A172 (cell line): ENCODE measurements at regions not wholly inside any gene's neighbourhood (a gene's known extent, or its start where the extent isn't known, plus 50 kb on each side); places are given as distances from the start of the nearest gene placed in this dataset.

Experiments used
- DNase-seq: peaks from one replicate; pipeline ENCODE4 v3.0.0-alpha.2; 2015; ENCODE audit warnings: low spot score

DNA sequence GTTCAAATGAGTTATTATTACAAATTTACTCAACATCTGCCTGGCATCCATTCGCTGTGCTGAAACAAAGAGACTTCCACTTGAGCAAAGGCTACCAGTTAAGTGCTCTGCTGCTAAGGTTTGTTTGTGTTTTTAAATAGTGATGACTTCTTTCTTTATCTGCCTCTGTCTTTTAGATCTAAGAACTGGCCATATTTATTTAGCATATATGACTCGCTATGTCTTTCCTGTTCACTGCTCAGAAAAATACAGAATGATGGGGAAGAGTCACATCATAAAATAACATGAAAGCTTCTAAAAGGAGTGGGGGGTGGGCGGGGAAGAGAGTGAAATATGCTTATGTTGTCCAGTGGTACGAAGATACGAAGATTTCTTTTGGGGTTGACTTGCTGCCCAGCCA lies 322.2 kb downstream of the GPAT3 start:
- peak; percentile 3 for DNase-seq

DNA sequence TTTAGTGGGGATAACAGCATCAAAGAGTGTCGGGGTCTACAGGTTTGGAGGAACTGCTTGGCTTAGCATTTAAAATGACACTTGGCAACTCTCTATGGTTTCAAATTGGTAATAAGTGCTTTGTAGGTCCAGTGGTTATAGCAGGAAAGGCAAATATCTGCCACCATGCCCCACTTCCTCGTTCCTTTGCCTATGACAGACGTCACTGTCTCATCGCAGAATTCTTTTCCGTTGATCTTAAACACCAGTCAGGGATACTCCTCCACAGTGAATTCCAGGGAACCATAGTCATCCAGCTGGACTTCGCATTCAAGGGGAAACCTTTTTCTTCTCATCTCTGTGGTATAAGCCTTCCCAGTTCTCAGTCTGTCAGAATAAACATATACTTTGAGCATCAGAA lies 319.1 kb downstream of the GPAT3 start:
- peak; percentile 90 for DNase-seq

DNA sequence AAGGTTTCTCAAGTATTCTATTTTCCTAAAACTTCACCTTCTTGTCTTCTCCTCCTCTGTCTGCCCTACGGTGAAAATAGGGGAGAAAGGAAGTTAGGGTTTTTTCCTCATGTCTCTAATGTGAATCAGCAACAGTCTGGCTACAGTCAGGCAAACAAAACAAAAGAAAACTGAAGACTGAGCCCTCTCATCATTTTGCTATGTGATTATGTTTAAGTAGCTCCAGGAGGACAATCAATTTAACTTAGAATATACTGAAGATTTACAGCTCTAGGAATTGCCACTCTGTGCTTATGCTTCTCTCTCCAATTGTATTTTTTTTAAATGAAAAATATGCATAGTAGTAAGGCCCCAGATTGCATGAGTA lies 316.2 kb downstream of the GPAT3 start:
- DNase-seq = peak; percentile 61

GRCh38 chr4:83851261-83852084 lies 315.6 kb downstream of the GPAT3 start:
- peak; percentile 78 for DNase-seq

DNA sequence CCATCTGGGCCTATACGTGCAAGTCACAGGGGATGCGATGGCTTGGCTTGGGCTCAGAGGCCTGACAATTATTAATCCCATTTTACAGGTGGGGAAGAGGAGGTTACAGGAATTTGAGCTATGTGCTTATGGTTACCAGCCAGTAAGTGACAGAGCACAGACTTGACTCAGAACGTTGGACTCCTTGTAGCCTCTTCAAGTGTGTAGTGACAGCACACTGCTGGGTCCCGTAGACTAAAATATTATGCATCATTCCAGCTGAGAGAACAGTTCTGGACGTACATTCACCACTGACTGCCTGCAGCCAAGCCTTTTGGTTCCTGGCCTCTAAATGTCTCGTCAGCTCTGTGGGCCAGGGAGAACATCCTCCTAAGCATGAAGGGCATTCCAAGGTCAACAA lies 314.5 kb downstream of the GPAT3 start:
- DNase-seq = peak; percentile 60

- DNase-seq = no peak
Observed at GRCh38 chr4:83846193-83846830, 310.4 kb downstream of the GPAT3 start.

DNA sequence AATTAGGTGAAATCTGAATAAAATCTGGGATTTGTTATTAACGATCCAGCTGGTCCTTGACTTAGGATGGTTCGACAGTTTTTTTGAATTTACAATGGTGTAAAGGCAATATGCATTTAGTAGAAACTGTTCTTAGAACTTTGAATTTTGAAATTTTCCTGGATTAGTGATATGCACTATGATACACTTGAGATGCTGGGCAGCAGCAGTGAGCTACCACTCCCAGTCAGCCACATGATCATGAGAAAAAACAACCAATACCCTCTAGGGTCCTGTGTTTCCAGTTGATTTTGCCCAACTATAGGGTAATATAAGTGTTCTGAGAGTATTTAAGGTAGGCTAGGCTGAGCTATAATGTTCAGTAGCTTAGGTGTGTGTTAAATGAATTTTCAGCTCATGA lies 303.7 kb downstream of the GPAT3 start:
- DNase-seq = no peak

GRCh38 chr4:83837614-83838308 lies 301.9 kb downstream of the GPAT3 start:
- DNase-seq = no peak

DNA sequence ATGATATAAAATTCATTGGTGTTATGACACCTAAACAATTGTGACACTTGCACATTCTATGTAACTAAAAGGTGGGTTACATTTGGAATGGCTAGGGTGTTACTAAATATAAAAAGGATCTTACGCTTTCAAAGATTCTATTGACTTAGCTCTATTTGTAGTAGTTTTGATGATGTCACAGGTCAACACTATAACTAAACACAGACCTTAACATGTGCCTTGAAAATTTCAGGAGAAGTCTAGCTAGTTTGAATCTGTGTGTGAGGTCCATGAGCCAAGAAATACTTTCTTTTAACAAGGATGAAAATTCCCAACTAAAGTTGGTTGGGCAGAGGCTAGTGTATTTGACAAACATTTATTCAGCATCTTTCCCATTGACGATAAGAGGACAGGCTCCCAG lies 298.0 kb downstream of the GPAT3 start:
- DNase-seq = no peak

DNA sequence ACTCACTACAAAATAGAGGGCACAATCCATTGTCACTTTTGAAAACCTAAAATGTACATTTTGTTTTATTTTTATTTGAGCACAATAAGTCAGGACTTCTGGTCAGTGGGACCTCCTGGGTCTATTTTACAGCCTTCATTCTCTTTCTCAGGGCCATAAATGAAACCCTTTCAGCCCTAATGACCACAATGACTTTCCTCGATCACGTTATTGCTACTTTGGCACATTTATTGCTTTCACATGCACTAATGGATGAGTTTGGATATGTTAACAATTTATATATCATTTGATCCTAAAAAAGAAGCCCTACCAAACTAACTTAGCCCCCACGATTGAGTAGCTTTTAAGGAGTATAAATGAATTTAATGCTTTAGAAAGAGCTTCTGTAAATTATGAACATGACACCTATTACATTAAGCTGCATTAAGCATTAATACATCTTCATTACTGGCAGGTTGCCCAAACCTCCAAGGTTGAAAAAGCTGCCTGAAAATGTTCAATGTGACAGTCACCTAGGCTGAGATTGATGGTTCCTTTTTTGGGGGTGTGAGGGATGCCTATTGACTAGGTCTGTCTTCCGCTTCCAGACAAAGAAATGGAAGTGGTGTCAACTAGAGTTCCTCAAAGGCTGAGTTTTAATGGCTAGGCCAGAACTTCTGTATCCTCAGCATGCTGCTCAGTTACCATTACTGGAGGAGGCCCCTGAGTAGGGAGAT lies 296.4 kb downstream of the GPAT3 start:
- DNase-seq = no peak

- DNase-seq = no peak
Observed at GRCh38 chr4:83831588-83831987, 295.7 kb downstream of the GPAT3 start.

DNA sequence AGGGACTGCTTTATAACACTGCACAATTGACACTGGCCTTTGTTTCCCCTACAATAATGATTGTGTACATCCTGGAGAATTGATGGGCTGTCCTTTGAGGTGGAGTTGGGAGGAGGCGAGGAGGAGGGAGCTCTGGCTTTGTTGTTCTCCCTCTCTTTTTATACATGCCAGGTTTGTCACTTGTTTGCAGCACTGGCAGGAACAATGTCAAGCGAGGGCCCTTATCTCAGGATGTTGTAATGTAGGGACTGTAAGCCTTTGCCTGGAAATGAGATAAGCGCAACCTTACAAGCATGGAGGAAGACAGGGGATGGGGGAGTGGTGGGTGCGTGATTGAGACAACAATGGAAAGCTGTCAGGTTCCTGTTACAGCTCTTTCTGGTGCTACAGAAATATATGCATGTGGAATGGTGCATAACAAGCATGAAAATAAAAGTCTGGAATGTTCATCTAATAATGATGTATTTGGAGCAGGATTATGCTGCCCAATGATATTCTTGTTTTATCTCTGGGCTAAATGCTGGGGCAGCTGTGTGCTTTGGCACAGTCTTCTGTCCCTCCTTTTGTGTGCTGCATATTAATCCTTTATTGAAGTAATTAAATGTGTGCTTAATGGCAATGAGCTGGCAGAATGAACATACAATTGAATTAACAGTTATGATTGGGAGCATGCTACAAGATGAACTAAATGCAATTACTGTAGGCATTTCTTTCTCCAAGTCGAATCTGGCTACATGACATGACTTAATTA lies 294.4 kb downstream of the GPAT3 start:
- DNase-seq = no peak

DNA sequence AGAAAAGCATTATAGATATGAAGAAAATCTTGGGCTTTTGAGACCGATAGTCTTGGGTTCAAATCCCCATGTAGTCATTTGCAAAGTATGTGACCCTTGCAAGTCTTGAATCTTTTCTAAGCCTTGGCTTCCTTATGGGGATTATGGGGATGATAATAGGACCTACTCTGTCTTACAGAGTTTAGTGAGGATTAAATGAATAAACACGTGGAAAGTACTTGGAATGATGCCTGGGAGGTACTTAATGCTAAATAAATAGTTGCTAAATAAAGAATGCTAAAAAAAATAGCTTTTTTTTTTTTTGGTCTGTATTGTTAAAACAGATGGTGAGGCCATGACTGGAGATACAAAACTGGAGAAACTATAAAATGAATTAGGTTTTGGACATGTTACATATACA lies 292.7 kb downstream of the GPAT3 start:
- DNase-seq = no peak

DNA sequence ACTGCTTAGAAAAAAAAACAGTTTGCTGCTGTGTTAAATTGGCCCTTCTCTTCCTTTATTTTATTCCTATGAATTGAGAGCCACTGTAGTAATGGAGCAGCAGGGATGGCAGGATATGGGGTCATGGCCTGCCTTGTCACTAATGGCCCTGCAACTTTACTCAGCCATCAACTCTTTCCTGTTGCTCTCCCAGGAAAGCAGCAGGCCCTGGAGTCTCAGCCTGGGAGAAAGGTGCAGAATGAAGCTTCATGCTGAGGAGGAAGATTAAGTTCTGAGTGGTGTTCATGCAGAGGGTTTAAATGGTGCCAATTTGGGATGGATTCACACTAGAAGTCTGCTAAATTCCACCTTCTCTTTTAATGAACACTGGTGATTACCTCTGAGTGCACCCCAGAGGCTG lies 285.6 kb downstream of the GPAT3 start:
- no peak for DNase-seq

DNA sequence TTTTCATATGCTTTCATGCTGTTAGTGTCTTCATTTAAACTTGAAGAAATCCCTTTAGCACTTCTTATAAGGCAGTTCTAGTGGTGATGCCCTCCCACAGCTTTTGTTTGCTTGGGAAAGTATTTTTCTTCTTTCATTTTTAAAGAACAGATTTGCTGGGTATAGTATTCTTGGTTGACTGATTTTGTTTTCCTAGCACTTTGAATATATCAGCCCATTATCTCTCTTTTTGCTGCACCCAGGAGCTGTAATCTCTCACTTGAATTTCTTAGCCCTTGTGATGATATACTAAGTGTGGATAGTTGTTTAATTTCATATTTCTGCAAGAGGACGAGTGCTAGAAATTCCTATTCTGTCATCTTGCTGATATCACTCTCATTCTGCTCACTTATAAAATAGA lies 283.7 kb downstream of the GPAT3 start:
- DNase-seq = no peak

- no peak for DNase-seq
Observed at GRCh38 chr4:83810428-83810827, 274.5 kb downstream of the GPAT3 start.

DNA sequence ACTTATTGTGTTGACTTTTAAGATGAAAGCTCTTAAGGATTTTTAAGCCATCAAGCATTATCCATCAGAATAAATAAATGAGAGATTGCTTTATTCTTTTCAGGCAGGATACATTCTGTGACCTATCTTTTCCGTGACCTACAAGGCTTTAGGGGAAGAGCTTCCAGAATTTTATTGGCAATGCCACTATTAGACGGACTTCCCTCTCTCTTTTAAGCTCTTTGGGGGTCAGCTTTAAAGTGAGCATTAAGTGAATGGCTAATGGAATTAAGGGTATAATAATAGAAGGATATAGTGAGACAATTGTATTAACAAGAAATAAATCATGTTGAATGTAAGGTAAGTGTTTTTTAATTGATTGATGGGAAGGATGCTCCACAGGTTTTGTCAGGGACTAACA lies 273.7 kb downstream of the GPAT3 start:
- DNase-seq = no peak

DNA sequence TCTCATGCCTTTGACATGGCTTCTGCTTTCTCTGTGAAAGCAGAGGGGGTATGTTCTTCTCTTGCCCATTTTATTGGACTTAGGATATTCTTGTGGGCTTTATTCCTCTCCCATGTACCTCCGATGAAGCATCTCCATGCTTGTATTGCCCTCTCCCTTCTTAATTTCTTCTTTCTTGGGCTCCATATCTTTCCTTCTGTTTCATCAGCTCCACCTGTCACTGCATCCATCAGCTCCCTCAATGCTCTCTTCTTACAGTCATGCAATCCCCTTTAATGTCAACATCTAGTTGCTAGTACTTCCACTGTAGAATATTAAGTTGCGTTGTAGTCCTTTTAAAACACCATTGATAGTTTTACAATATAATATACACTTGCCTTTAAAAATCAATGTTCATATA lies 257.6 kb downstream of the GPAT3 start:
- no peak for DNase-seq

DNA sequence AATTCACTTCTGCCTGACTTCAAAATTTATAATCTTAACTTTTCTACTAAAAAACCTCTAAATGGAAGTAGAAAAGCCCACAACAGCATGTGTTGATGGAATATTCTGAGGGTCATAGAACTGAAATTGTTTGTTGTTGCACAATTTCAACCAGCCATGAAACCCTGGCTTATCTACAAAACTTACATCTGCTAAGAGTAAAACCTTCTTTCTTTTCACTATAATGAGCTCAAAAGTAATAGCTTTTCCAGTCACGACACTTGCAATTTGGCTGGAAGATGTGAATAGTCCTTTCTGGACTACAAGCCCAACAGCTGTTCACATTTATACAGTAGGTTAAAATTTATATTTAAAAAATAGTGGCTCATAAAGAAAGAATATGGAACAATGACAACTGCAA lies 250.0 kb downstream of the GPAT3 start:
- DNase-seq = no peak

DNA sequence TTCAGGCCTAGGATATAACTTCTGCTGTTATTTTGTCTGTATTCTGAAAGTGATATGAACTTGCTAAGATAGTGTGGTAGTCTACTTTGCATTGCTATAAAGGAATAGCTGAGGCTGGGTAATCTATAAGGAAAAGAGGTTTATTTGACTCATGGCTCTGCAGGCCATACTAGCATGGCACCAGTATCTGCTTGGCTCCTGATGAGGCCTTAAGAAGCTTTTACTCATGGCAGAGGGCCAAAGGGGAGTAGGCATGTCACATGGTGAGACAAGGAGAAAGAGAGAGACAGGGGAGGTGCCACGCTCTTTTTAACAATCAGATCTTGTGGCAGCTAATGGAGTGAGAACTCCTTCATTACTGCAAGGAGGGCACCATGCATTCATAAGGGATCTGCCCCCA lies 247.3 kb downstream of the GPAT3 start:
- DNase-seq = no peak

DNA sequence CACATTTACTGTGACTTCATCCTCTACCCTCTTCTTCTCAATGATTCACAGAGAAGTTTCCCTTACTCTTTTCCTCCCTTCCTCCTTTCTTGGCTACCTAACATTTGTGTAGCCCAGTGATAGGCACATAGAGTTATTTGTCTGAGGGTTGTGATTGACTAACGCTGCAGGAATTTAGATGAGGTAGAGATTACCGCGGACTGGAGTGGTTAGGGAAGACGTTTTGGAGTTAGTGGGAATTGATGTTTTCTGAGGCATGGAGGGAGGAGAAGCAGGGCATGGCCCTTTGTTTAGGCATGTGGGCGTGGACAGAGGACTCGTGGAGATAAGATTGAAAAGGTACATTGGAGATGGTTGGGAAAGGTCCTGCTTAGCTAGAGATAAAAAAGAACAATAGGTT lies 246.7 kb downstream of the GPAT3 start:
- no peak for DNase-seq

DNA sequence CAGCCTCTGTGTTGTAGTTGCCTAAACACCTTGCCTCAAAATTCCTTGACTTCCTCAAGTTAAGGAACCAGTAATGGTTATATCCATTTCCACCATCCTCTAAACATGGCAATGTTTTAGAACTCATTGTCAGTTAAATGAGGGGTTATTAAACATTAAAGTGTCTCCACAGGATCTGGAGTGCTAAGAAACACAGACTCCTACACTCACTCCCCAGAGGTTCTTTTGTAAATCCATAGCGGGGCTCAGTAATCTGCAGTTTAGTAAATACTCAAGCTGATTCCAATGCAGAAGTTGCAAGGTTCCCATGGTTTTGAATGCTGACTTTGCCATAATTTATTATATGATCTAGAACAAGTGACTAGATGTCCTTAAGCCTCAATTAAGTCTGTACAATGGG lies 245.5 kb downstream of the GPAT3 start:
- no peak for DNase-seq
